ENCODE measurements at regions not wholly inside any gene's neighbourhood (a gene's known extent, or its start where the extent isn't known, plus 50 kb on each side); places are given as distances from the start of the nearest gene placed in this dataset.

DNA sequence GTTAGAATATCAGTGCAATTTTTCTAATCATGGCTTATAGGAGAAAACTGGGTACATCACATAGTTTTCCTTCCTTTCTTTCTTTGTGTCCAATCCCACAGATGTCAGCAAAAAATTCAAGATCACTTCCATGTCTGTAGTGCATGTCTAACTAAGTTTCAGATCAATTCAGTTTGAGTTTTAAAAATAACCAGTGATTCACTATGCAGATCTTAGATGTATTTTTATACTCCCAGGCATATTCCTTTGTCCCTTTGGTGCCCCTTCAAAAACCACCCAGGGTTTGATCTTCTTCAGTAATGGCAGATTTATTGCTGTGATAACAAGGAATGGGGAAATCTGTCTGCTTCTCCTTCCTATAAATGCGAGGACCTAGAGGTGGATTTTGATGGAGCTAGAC is 915.6 kb downstream of the METTL15 start:
- POLR2A ChIA-PET = no interaction called here
- TF ChIP-seq, protein P1, sequence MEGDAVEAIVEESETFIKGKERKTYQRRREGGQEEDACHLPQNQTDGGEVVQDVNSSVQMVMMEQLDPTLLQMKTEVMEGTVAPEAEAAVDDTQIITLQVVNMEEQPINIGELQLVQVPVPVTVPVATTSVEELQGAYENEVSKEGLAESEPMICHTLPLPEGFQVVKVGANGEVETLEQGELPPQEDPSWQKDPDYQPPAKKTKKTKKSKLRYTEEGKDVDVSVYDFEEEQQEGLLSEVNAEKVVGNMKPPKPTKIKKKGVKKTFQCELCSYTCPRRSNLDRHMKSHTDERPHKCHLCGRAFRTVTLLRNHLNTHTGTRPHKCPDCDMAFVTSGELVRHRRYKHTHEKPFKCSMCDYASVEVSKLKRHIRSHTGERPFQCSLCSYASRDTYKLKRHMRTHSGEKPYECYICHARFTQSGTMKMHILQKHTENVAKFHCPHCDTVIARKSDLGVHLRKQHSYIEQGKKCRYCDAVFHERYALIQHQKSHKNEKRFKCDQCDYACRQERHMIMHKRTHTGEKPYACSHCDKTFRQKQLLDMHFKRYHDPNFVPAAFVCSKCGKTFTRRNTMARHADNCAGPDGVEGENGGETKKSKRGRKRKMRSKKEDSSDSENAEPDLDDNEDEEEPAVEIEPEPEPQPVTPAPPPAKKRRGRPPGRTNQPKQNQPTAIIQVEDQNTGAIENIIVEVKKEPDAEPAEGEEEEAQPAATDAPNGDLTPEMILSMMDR (IDR thresholded peaks at IDR 0.05; ENCODE audit: insufficient read depth in 1 of 2, low read depth in 1 of 2, low read length in 1 of 2, severe bottlenecking in 1 of 2, unreplicated experiment in 1 of 2) = no peak
- H3K27me3 Mint-ChIP-seq (ENCODE audit: insufficient read depth, unreplicated experiment) = no peaks in the 10 kb centered on the region
- CTCF ChIA-PET = no interaction called here
- peaks cover 4% of the 10 kb centered on the region; the same call in 1 of the 2 replicates for H3K9me3 ChIP-seq
- no peak overlapping the region for H3K4me3 Mint-ChIP-seq (ENCODE audit: unreplicated experiment)
- no peaks in the 10 kb centered on the region for H3K4me1 Mint-ChIP-seq (ENCODE audit: low read depth, unreplicated experiment)
- H3K27me3 ChIP-seq (replicated peaks; ENCODE audit: control insufficient read depth, insufficient read depth, low read length) = no peaks in the 10 kb centered on the region
- H3K9me3 Mint-ChIP-seq (ENCODE audit: unreplicated experiment) = peaks cover 11% of the 10 kb centered on the region
- intact Hi-C loops (cut with micrococcal nuclease; ENCODE audit: unreplicated experiment) = loop anchor here (5.0 to 10.0 kb wide), 2 partner anchors 311 to 1326 kb away; no protein-coding TSS in a partner anchor
- no peak overlapping the region for H3K27ac Mint-ChIP-seq (ENCODE audit: unreplicated experiment)
- no peaks in the 10 kb centered on the region for H3K36me3 Mint-ChIP-seq (ENCODE audit: insufficient read depth, unreplicated experiment)
- no peak overlapping the region for H3K4me3 ChIP-seq (ENCODE audit: low read depth, low read length)
- no TSS peak for BruUV-seq (replicated peaks)
- no peak for DNase-seq
- H3K36me3 ChIP-seq (ENCODE audit: control insufficient read depth, insufficient read depth, low read length) = no peaks in the 10 kb centered on the region
- no peaks in the 10 kb centered on the region for H3K4me1 ChIP-seq

DNA sequence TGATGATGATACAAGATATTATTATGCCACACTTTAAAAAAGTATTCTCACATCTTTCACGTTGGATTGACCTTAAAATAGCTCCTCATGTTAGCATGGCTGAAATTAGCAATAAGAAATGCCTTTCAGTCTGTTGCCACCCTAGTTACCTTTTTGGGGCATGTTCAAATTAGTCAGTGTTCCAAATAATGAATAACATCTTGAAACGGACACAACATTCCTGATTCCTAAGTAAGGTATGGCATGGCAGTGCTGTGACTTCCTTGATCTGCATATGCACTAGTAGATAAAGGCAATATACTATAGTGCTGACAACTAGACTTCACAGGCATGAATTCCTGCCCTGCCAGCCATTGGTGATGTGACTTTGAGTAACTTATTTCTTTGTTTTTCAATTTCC is 914.5 kb downstream of the METTL15 start:
- Mint-ChIP-seq H3K4me3 (ENCODE audit: unreplicated experiment) (no peak overlapping the region), H3K9me3 (ENCODE audit: unreplicated experiment) (peaks cover under 1% of the 10 kb centered on the region), H3K36me3 (ENCODE audit: insufficient read depth, unreplicated experiment) (no peaks in the 10 kb centered on the region), H3K27me3 (ENCODE audit: insufficient read depth, unreplicated experiment) (no peaks in the 10 kb centered on the region), H3K4me1 (ENCODE audit: low read depth, unreplicated experiment) (no peaks in the 10 kb centered on the region), H3K27ac (ENCODE audit: unreplicated experiment) (no peak overlapping the region)
- no peaks in the 10 kb centered on the region for H3K27me3 ChIP-seq (replicated peaks; ENCODE audit: control insufficient read depth, insufficient read depth, low read length)
- intact Hi-C loops (cut with micrococcal nuclease; ENCODE audit: unreplicated experiment) = loop anchor here (5.0 to 10.0 kb wide), 2 partner anchors 312 to 1325 kb away; no protein-coding TSS in a partner anchor
- TF ChIP-seq, protein P1 (IDR thresholded peaks at IDR 0.05; ENCODE audit: insufficient read depth in 1 of 2, low read depth in 1 of 2, low read length in 1 of 2, severe bottlenecking in 1 of 2, unreplicated experiment in 1 of 2) = no peak
- CTCF ChIA-PET = no interaction called here
- H3K9me3 ChIP-seq = no peaks in the 10 kb centered on the region
- BruUV-seq (replicated peaks) = no TSS peak
- no peaks in the 10 kb centered on the region for H3K4me1 ChIP-seq
- POLR2A ChIA-PET = no interaction called here
- no peaks in the 10 kb centered on the region for H3K36me3 ChIP-seq (ENCODE audit: control insufficient read depth, insufficient read depth, low read length)
- H3K4me3 ChIP-seq (ENCODE audit: low read depth, low read length) = no peak overlapping the region
- DNase-seq = no peak

DNA sequence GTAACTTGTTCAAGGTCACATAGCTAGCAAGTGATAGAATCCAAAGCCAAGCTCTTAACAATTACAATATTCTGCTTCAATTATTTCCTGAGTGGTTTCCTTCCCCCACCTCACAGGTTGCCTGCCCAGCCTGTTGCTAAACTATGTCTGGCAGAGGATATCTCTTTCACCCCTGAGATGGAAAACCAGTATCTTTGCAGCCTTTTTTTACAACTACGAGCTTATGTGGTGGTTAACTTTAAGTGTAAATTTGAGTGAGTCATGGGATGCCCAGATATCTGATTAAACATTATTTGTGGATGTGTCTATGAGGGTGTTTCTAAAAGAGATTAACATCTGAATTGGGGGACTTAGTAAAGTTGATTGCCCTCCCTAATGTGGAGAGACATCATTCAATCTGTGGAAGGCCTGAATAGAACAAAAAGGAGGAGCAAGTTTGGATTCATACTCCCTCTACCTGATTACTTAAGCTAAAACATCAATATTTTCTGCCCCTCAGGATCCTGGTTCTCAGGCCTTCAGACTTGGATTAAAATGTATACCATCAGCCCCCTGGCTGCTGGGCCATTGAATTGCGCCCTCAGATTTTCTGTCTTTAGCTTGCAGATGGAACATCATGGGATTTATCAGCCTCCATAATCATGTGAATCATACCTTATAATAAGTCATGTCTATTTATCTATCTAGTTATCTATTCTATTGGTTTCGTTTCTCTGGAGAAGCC is 911.9 kb downstream of the METTL15 start:
- POLR2A ChIA-PET = no interaction called here
- H3K27me3 Mint-ChIP-seq (ENCODE audit: insufficient read depth, unreplicated experiment) = no peaks in the 10 kb centered on the region
- intact Hi-C loops (cut with micrococcal nuclease; ENCODE audit: unreplicated experiment) = loop anchor here (2.0 to 10.0 kb wide), 3 partner anchors 139 to 1323 kb away; no protein-coding TSS in a partner anchor
- H3K4me1 Mint-ChIP-seq (ENCODE audit: low read depth, unreplicated experiment) = no peaks in the 10 kb centered on the region
- no peaks in the 10 kb centered on the region for H3K9me3 Mint-ChIP-seq (ENCODE audit: unreplicated experiment)
- Histone ChIP-seq H3K4me1 (no peaks in the 10 kb centered on the region), H3K9me3 (no peaks in the 10 kb centered on the region), H3K27me3 (replicated peaks; ENCODE audit: control insufficient read depth, insufficient read depth, low read length) (no peaks in the 10 kb centered on the region), H3K36me3 (ENCODE audit: control insufficient read depth, insufficient read depth, low read length) (no peaks in the 10 kb centered on the region), H3K4me3 (ENCODE audit: low read depth, low read length) (no peak overlapping the region)
- no peaks in the 10 kb centered on the region for H3K36me3 Mint-ChIP-seq (ENCODE audit: insufficient read depth, unreplicated experiment)
- H3K4me3 Mint-ChIP-seq (ENCODE audit: unreplicated experiment) = no peak overlapping the region
- TF ChIP-seq, protein P1 (IDR thresholded peaks at IDR 0.05; ENCODE audit: insufficient read depth in 1 of 2, low read depth in 1 of 2, low read length in 1 of 2, severe bottlenecking in 1 of 2, unreplicated experiment in 1 of 2) = peak; percentile 45 to 50
- BruUV-seq (replicated peaks) = no TSS peak
- peak in 1 of 2 experiments; percentile 20 for DNase-seq
- CTCF ChIA-PET = interaction anchor here (0.6 to 1.2 kb wide), 3 partner anchors 139 to 1321 kb away, joined by 3 to 8 read pairs (median 4); no protein-coding TSS in a partner anchor
- H3K27ac Mint-ChIP-seq (ENCODE audit: unreplicated experiment) = no peak overlapping the region

Measured in Caco-2 (cell line).